ENCODE measurements at regions not wholly inside any gene's neighbourhood (a gene's known extent, or its start where the extent isn't known, plus 50 kb on each side); places are given as distances from the start of the nearest gene placed in this dataset.

DNA sequence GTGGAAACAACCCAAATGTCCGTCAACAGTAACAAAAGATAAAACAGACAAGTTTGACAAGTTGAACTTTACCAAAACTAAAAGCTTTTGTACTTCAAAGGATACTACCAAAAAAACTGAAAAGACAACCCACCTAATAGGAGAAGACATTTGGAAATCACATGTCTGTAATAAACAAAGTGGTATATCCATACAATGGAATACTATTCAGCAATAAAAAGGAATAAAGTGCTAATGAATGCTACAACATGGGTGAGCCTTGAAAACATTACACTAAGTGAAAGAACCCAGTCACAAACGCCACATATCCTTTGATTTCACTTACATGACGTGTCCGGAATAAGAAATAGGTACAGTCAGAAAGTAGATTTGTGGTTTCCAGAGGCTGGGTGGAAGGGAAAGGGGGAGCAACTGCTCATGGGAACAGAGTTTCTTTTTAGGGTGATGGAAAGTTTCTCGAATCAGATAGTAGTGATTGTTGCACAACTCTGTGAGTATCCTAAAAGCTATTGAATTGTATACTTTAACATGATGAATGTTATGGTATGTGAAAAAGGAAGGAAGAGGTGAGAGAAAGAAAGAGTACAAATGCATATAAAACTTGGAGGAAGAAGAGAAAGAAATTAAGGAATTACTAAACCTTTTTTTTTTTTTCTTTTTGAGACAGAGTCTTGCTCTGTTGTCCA, 72.7 kb upstream of the ABHD2 start:
- TF ChIP-seq, protein P1, sequence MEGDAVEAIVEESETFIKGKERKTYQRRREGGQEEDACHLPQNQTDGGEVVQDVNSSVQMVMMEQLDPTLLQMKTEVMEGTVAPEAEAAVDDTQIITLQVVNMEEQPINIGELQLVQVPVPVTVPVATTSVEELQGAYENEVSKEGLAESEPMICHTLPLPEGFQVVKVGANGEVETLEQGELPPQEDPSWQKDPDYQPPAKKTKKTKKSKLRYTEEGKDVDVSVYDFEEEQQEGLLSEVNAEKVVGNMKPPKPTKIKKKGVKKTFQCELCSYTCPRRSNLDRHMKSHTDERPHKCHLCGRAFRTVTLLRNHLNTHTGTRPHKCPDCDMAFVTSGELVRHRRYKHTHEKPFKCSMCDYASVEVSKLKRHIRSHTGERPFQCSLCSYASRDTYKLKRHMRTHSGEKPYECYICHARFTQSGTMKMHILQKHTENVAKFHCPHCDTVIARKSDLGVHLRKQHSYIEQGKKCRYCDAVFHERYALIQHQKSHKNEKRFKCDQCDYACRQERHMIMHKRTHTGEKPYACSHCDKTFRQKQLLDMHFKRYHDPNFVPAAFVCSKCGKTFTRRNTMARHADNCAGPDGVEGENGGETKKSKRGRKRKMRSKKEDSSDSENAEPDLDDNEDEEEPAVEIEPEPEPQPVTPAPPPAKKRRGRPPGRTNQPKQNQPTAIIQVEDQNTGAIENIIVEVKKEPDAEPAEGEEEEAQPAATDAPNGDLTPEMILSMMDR (IDR thresholded peaks at IDR 0.05; ENCODE audit: low read length) = no peak
- TF ChIP-seq EZH2 (IDR thresholded peaks at IDR 0.05; ENCODE audit: borderline replicate concordance, low read length) = no peak
